ENCODE measurements at regions not wholly inside any gene's neighbourhood (a gene's known extent, or its start where the extent isn't known, plus 50 kb on each side); places are given as distances from the start of the nearest gene placed in this dataset.

- no peaks in the 10 kb centered on the region for H3K79me2 ChIP-seq (ENCODE audit: control insufficient read depth in 1 of 2, insufficient read depth in 2 of 2, low read length in 2 of 2)
- no peak for FAIRE-seq
- peaks cover 19% of the 10 kb centered on the region for H3K23me2 ChIP-seq (ENCODE audit: low read depth, low read length)
- no peak overlapping the region for H3K27ac ChIP-seq (ENCODE audit: low read depth, low read length)
- peaks cover 5% of the 10 kb centered on the region; the same call in 1 of the 2 replicates for H3K79me1 ChIP-seq (ENCODE audit: low read depth, low read length)
- H2BK15ac ChIP-seq (ENCODE audit: low read length): peak overlapping the region; percentile 96
- no peak overlapping the region for H2AFZ ChIP-seq (ENCODE audit: low read length)
- DNase-seq (ENCODE audit: low read depth in 1 of 2, low spot score in 2 of 2): no peak
- H3K27me3 ChIP-seq (replicated peaks in 1 of 4; ENCODE audit: control insufficient read depth in 3 of 4, extremely low read depth in 1 of 4, insufficient read depth in 3 of 4, low read length in 3 of 4): 0 out of 7 replicates have a peak, but pooled peaks cover 0 to 2% (median 0%) of the 10 kb centered on the region in 4 experiments
- no peak overlapping the region for H3K23ac ChIP-seq (ENCODE audit: insufficient read length)
- no peaks in the 10 kb centered on the region for H3K9me3 ChIP-seq (ENCODE audit: insufficient read depth in 2 of 2, low read depth in 1 of 2, low read length in 1 of 2)
- no peak overlapping the region for H4K5ac ChIP-seq (ENCODE audit: insufficient read length, low read depth, low read length)
- peak overlapping the region; percentile 72 for H2BK120ac ChIP-seq (replicated peaks; ENCODE audit: low read depth, low read length)
- peaks cover 0 to 16% of the 10 kb centered on the region in 2 experiments for H4K20me1 ChIP-seq (replicated peaks in 1 of 2; ENCODE audit: control insufficient read depth in 1 of 2, insufficient read depth in 2 of 2, low read length in 2 of 2)
- no peak overlapping the region for H3K14ac ChIP-seq (ENCODE audit: insufficient read length)
- WGBS, 2 experiments (ENCODE audit: extremely low coverage in 1 of 2, insufficient coverage in 1 of 2, insufficient read length in 1 of 2, insufficient replicate concordance in 2 of 2, low coverage in 1 of 2, low lambda C conversion rate in 2 of 2, missing lambda C conversion rate in 1 of 2): 89% methylated on average over 19 of the region's 19 CpGs; no CpG with 5 or more reads in 1 of the 2 experiments
- H2BK5ac ChIP-seq (ENCODE audit: low read depth, low read length): peak overlapping the region; percentile 72; the same call in 1 of the 2 replicates
- POLR2A ChIA-PET (ENCODE audit: partially characterized antibody): interaction anchor here (1.0 to 1.2 kb wide), 2 partner anchors 11 to 160 kb away, joined by 3 to 6 read pairs; no protein-coding TSS in a partner anchor
- no peak for TF ChIP-seq KDM4A (IDR thresholded peaks at IDR 0.05; ENCODE audit: low read depth, low read length, severe bottlenecking)
- TF ChIP-seq EGR1 (IDR thresholded peaks at IDR 0.05; ENCODE audit: borderline replicate concordance, low read depth, low read length): no peak
- no peak for TF ChIP-seq SAP30 (IDR thresholded peaks at IDR 0.05; ENCODE audit: insufficient read depth, insufficient replicate concordance, low read length)
- no peak for TF ChIP-seq RFX5 (IDR thresholded peaks at IDR 0.05; ENCODE audit: borderline replicate concordance, low read depth, low read length)
- no peak for TF ChIP-seq YY1 (IDR thresholded peaks at IDR 0.05; ENCODE audit: low read depth, low read length)
- no peak for TF ChIP-seq SIX5 (IDR thresholded peaks at IDR 0.05; ENCODE audit: low read depth, low read length)
- no peak for TF ChIP-seq ATF3 (IDR thresholded peaks at IDR 0.05; ENCODE audit: insufficient read depth, low read depth, low read length)
- no peak for TF ChIP-seq POU5F1 (IDR thresholded peaks at IDR 0.05; ENCODE audit: low read depth, low read length)
- TF ChIP-seq CREB1 (IDR thresholded peaks at IDR 0.05): no peak
- peak overlapping the region; percentile 96; the same call in 1 of the 2 replicates for H2BK12ac ChIP-seq (ENCODE audit: low read depth, low read length)
- H3K4me3 ChIP-seq (ENCODE audit: extremely low read depth in 1 of 4, insufficient read depth in 2 of 4, low read depth in 3 of 4, low read length in 4 of 4): no peak overlapping the region
- no peak overlapping the region for H3K56ac ChIP-seq (replicated peaks; ENCODE audit: insufficient read length, low read depth, low read length)
- no peak overlapping the region for H3K9ac ChIP-seq (replicated peaks in 1 of 4; ENCODE audit: extremely low read depth in 1 of 4, low read depth in 3 of 4, low read length in 3 of 4)
- no peak overlapping the region; a peak in 1 of 4 replicates for H3K4me2 ChIP-seq (ENCODE audit: insufficient read depth in 1 of 2, low read depth in 2 of 2, low read length in 2 of 2)
- H2AK5ac ChIP-seq (ENCODE audit: low read depth, low read length): peak overlapping the region; percentile 96; the same call in 1 of the 2 replicates
- H3K18ac ChIP-seq (ENCODE audit: extremely low read depth, low read length): peak overlapping the region; percentile 71; the same call in 1 of the 2 replicates
- no peak overlapping the region; the same call in 1 of the 2 replicates for H4K8ac ChIP-seq (ENCODE audit: extremely low read depth, insufficient read depth, low read length)
- peak overlapping the region; percentile 97 for H4K91ac ChIP-seq (replicated peaks; ENCODE audit: insufficient read length, low read length)
- peaks cover 8 to 38% (median 33%) of the 10 kb centered on the region in 4 experiments for H3K4me1 ChIP-seq (replicated peaks in 1 of 4; ENCODE audit: control insufficient read depth in 3 of 4, insufficient read depth in 4 of 4, low read length in 3 of 4)
- H3K4ac ChIP-seq (replicated peaks; ENCODE audit: insufficient read length, low read depth, low read length): no peak overlapping the region
- 0 out of 2 replicates have a peak overlapping the region, but pooled peaks have one; percentile 66 for H2BK20ac ChIP-seq (ENCODE audit: low read length)
- CTCF ChIA-PET (ENCODE audit: partially characterized antibody): interaction anchor here (1.3 kb wide), 1 partner anchor 44 kb away, joined by 4 read pairs; no protein-coding TSS in a partner anchor
- H3K36me3 ChIP-seq (ENCODE audit: control insufficient read depth in 2 of 4, insufficient read depth in 4 of 4, low read length in 3 of 4): no peaks in the 10 kb centered on the region; a peak in 1 of 8 replicates
Measured at GRCh38 chr9:129338724-129339430, 160.8 kb upstream of the IER5L start.
